GM12873 (cell line): ENCODE measurements at regions not wholly inside any gene's neighbourhood (a gene's known extent, or its start where the extent isn't known, plus 50 kb on each side); places are given as distances from the start of the nearest gene placed in this dataset.

ENCODE experiments used
- CTCF ChIP-seq: IDR thresholded peaks from 2 replicates; pipeline ENCODE4 v1.5.1; 2012; ENCODE audit warnings: low read depth, mild to moderate bottlenecking, moderate library complexity, low read length, control low read depth; ENCODE audit not compliant: insufficient read depth; ENCODE audit errors: missing control alignments

GRCh38 chr10:123427165-123427786, 238.9 kb upstream of the GPR26 start:
- TF ChIP-seq CTCF = no peak

GRCh38 chr10:123428391-123428790, 237.8 kb upstream of the GPR26 start:
- no peak for TF ChIP-seq CTCF

- no peak for TF ChIP-seq CTCF
Observed at GRCh38 chr10:123429706-123430221, 236.4 kb upstream of the GPR26 start.

- TF ChIP-seq CTCF = no peak
Observed at GRCh38 chr10:123433539-123433938, 232.6 kb upstream of the GPR26 start.

- TF ChIP-seq CTCF = no peak
Observed at GRCh38 chr10:123434435-123435039, 231.6 kb upstream of the GPR26 start.

GRCh38 chr10:123442901-123443300, 223.3 kb upstream of the GPR26 start:
- no peak for TF ChIP-seq CTCF

GRCh38 chr10:123443924-123444323, 222.2 kb upstream of the GPR26 start:
- TF ChIP-seq CTCF = no peak
